NOMO-1 treated with dmso at 0.1 percent for 144 hours (cell line): ENCODE measurements at regions not wholly inside any gene's neighbourhood (a gene's known extent, or its start where the extent isn't known, plus 50 kb on each side); places are given as distances from the start of the nearest gene placed in this dataset.
"Not testable (repeated sequence)": the region's sequence is repeated elsewhere in the genome, so short reads cannot be mapped to it uniquely, and the experiment has no call there.

Experiments
- DNase-seq: peaks from one replicate; lab custom pipeline; 2025; ENCODE audit not compliant: unreplicated experiment; lab: John Stamatoyannopoulos, UW

DNA sequence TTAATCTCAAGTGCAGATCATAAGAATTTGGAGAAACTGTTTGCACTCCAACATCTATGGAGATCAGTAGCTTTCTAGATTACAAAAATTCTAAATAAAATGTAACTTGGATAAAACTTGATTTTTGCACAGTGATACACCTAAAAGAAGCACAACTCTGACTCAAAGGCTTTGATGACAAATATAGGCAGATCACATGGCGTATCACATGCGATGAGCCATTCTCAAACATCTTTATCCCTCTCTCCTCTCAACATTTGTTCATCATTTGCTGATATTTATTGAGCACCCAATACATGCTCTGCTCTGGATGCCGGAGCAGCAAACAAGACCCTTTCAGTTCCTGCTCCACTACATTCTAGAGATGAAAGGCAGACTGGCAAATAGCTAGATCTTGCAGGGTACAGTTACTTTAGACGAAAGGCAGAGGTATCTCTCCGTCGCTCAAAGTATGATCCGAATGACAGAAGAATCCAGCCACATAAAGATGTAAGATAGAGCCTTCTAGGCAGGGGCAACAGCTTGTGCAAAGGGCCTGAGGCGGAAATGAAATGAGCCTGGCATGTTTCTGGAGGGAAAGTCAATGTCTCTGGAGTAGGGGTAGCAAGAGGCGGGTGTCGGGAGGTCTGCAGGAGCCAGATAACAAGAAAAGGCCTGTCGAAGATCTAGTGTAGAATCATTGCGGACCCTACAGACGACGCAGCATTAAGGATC, 145.8 kb upstream of the ERRFI1 start:
- DNase-seq, result no peak

DNA sequence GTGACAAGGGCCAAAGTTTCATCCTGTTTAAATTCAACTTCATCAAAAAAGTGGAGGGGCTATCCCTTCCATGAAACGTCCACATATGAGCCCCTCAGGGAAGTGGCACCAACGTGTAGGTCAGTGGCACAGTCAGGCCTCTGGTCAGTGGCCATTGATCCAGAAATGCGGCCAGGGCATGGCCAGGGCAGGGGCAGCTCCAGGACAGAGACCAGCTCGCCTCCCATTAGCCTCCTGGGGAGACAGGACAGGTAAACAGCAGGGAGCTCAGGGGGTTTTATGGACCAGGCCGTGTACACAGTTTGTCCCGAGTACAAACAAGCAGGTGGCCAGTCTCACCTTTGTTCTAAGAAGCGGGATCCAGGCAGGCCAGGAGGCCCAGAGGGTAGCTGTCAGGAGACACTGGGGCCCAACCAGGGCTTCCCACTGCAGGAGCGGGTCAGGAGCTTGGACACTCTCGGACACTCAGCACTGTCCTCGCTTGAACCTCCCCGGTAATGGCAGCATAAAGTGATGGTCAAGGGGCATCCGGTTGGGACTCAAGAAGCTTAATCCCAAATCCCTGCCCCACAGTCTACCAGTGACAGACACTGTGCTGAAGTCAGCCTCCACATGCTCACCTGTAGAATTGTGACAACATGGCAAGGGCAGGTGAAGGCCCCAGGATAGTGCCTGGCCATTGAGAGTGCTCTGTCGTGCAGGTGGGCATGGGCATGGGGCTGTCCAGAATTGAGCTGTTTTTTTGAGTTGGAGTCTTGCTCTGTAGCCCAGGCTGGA, 144.1 kb upstream of the ERRFI1 start:
- DNase-seq, result no peak

DNA sequence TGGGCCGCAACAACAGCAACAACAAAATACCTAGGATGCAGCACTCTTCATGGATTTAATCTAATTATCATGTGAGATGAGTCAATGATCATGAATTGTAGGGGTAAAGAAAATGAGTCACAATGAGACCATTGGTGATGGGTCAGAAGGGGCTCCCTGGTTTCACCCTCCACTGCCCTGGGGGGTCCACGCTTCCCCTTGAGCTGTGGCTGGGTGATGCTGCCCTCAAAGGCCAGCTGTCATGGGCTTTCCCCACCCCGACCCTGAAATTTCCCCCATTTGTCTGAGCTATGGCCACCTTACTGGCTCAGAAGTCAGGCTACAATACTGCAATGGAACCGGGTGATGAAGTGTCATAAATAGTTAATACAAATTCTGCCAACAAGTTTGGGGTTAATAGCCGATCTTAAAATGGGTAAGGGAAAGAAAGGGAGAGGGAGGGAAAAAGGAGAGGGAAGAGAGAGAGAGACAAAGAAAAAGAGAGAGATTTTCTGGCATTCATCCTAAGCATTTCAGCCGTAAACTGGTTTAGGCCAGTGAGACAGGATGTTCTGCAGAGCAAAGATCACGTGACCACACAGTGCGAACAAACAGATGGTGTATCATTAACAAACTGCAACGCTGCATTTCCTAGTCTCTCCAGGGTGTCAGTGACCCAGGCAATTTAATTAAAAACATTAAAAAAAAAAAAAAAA, 143.4 kb upstream of the ERRFI1 start:
- DNase-seq, result no peak

DNA sequence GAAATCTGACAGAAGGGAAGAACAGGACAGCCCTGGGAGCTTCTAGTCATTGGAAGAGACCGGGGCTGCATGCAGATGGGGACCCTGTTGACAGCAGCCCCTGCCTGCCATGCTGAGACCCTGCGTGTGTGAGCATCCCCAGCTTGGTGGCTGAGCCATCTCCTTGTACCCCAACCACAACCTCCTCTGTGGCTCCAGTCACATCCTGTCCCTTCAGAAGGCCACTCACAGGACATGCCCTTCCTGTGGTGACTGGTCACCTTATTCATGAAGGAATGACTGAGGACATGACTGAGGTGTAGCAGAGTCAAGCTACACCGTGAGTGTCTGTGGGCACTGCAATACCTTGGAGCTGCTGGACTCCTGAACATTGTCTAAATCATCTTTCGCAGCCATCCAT, 141.8 kb upstream of the ERRFI1 start:
- DNase-seq, result no peak

DNA sequence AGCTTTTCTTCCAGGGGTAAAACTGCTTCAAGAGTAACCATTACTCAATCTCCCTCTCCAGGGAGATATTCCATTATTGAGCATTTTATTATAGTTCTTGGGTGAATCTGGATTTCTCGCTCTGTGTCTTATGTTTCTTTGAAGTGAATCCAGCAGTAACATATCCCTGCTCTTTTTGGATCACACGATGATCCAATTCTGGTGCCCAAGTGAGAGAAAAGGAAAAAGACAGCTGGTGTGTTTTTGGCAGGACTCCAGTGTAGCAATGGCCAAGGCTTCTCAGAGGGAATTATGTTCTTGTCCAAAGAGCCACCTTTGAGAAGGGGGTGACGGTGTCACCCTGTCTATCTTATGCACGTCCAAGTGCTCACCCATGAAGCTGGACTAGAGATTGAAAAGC, 140.3 kb upstream of the ERRFI1 start:
- no peak for DNase-seq

DNA sequence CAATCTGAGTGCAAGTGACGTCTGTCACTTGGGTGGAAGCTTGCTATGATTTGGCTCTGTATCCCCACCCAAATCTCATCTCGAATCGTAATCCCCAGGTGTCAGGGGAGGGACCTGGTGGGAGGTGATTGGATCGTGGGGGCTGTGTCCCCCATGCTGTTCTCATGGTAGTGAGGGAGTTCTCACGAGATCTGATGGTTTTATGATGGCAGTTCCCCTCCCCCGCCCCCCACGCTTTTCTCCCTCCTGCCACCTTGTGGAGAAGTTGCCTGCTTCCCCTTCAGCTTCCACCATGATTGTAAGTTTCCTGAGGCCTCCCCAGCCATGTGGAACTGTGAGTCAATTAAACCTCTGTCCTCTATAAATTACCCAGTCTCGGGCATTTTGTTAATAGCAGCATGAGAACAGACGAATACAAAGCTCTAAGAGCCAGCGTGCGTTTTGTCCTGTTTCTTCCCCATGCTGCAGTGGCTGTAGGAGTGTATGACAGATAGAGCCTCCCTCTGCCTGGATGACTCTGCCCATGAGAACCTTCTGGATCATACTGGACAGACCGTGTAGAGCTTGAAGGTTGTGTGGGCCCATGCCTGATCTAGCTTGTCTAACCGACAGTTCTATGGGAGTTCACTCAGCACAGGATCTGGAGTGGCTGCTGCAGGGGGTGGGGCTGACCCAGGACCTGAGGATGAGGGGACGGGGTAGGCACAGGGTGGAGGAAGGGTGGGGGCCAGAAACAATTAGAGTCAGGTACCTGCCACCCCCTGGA, 139.7 kb upstream of the ERRFI1 start:
- no peak for DNase-seq

DNA sequence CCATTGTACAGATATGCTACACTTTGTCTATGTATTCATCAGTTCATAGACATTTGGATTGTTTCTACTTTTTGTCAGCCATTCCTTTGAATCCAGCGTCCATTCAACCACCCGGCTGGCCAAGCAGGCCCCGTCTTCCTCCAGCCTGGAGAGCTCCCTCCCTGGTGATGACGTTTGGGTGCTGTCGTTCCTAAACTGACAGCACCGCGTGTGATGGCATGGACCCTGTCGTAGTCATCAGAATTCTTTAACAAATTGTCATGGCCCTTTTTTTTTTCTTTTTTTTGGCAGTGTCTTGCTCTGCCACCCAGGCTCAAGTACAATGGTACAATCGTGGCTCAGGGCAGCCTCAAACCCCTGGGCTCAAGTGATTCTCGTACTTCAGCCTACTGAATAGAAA, 138.6 kb upstream of the ERRFI1 start:
- DNase-seq, result no peak

DNA sequence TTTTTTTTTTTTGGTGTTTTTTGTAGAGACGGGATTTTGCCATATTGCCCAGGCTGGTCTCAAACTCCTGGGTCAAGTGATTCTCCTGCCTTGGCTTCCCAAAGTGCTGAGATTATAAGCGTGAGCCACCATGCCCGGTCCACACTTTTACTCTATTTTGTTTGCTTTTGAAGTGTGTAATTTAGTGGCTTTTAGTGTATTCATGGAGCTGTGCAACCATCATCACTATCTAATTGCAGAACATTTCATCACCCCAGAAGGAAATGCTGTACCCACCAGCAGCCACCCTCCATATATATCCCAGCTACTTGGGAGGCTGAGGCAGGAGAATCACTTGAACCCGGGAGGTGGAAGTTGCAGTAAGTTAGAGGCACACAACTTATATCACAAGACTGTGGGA, 136.9 kb upstream of the ERRFI1 start:
- DNase-seq, result no peak

DNA sequence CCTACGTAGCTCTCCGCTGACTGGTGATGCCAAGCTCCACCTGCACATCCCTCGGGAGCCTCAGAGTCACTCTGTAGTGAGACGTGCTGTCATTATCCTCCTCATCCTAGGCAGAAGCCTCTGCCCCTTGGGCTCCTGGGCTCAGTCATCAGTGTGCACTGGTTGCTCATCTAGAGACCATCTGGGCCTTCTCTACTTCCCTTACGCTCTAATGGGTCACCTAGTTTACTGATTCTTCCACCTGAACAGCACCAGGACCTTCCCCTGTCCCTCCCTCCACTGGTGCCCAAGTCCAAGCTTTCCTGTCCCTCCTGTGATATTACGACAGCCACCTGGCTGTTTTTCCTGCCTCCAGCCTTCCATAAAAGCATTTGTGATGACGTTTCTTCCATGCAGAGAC, 136.1 kb upstream of the ERRFI1 start:
- no peak for DNase-seq

DNA sequence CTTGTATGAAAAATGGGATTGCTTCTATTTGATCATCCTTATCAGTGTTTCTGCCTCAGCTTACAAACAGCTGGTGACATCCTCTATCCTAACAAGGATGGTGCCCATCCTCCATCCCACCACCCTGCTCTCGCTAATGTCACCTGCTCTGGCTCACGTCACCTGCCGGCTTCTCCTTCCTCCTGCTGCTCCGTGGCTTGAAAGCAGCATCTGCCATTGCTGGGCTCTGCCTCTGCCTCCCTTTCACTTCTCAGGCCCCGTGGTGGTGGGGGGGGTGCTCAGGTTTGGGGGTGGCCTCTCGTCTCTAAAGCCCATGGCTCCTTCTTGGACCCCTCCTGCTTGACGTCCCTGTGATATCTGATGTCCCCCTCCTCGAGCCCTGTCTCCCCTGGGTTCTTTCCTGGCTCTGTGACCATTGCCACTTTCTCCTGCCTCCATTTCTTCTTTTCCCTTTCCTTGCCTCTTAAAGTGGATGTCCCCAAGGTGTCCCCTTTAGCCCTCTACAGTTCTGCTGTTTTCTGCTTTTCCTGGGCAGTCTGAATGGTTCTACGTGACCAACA, 135.5 kb upstream of the ERRFI1 start:
- DNase-seq, result peak; percentile 87

DNA sequence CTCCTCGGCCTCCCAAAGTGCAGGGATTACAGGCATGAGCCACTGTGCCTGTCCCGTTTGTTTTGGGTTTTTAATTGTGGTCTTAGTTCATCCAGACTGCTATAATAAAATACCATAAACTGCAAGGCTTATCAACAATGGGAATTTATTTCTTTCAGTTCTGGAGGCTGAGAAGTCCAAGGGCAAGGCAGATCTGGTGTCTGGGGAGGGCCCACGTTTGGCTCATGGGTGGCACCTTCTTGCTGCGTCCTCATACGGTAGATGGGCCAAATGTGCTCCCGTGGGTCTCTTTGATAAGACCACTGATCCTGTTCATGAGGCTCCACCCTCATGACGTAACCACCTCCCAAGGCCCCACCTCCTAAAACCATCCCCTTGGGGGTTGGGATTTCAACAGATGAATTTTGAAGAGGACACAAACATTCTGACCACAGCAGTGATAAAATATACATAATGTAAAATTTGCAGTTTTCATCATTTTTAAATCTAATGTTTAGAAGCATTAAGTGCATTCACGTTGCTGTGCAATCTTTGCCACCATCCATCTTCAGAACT, 133.4 kb upstream of the ERRFI1 start:
- DNase-seq, result no peak

DNA sequence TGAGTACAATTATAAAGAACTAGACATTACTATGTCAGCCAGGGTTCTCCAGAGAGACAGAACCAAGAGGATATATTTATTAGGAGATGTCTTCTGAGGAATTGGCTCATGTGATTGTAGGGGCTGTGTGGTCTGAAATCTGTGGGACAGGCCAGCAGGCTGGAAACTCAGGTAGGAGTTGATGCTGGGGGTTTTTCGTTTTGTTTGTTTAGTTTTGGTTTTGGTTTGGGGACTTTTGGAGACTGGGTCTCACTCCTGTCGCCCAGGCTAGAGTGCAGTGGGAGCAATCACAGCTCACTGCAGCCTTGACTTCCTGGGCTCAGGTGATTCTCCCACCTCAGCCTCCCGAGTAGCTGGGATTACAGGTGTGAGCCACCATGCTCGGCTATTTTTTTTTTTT, 132.9 kb upstream of the ERRFI1 start:
- DNase-seq, result no peak

DNA sequence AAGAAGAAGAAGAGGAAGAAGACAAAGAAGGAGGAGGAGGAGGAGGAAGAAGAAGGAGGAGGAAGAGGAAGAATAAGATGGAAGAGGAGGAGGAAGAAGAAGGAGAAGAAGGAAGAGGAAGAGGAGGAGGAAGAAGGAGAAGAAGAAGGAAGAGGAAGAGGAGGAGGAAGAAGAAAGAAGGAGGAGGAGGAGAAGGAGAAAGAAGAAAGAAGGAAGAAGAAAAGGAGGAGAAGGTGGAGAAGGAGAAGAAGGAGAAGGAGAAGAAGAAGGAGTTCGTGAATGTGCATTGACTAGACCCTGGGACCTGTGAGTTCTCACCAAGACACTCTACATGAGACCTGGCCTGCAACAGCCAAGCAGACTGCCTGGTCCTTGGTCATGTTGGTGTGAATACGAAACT, 131.7 kb upstream of the ERRFI1 start:
- no peak for DNase-seq

DNA sequence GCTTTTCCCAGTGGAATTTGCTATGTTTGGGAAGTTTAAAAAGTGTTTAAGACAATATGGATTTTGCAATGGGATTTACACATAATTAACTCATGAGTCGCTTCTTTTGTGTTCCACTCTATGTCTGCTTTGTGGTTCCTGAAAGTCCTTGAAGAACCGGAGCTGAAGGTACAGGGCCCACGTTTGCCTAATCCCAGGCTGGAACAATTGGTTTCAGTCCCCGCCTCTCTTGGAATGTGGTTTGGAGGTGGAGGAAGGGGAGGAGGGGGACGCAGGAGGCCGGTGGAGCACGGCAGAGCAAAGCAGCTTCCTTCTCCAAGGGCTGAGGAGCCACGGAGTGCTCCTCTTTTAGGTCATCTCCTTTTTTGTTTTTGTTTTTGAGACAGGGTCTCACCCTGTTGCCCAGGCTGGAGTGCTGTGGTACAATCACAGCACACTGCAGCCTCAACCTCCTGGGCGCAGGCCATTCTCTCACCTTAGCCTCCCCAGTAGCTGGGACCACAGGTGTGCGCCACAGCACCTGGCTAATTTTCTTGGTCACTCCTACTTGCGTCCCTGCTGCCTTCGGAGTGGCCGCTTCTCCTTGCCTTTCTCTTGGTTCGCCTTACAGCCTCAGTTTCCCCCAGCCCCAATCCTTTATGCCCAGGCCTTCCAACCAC, 129.5 kb upstream of the ERRFI1 start:
- no peak for DNase-seq

DNA sequence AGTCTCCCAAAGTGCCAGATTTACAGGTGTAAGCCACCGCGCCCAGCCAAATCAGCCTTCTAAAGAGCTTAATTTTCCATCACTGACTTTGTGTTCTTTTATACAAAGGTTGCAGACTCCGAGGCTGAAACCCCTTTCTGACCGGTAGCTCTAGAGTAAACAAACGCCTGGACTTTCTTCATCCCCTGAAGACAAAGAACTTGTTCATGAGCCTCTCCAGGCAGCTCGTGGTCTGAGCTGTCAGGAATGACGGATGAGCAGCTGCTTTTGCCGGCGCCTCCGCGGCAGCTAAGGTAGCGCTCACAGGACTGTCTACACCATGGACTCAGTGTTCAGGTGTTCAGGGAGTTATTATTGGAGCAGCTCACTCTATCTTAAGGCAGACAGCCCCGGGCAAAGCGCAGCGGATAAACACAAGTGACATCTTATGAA, 128.5 kb upstream of the ERRFI1 start:
- DNase-seq, result no peak

DNA sequence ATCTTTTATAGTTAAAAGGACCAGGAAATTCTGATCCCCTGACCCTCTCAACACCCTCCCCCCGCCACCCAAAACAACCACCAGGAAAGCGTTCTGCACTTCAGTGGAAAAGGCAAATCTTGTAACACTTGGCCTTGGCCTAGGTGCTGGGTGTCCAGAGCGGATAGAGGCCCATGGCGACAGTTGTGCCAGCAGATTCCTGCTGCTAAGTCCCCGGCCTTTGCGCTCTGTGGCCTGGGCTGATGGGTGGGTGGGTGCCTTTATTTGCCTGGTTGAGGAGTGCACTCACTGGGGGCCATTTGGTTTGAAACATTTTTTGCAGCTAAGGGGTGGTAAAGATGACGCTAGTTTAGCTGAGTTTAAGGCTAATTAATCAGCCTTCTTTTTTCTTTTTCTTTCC, 127.9 kb upstream of the ERRFI1 start:
- DNase-seq, result no peak

DNA sequence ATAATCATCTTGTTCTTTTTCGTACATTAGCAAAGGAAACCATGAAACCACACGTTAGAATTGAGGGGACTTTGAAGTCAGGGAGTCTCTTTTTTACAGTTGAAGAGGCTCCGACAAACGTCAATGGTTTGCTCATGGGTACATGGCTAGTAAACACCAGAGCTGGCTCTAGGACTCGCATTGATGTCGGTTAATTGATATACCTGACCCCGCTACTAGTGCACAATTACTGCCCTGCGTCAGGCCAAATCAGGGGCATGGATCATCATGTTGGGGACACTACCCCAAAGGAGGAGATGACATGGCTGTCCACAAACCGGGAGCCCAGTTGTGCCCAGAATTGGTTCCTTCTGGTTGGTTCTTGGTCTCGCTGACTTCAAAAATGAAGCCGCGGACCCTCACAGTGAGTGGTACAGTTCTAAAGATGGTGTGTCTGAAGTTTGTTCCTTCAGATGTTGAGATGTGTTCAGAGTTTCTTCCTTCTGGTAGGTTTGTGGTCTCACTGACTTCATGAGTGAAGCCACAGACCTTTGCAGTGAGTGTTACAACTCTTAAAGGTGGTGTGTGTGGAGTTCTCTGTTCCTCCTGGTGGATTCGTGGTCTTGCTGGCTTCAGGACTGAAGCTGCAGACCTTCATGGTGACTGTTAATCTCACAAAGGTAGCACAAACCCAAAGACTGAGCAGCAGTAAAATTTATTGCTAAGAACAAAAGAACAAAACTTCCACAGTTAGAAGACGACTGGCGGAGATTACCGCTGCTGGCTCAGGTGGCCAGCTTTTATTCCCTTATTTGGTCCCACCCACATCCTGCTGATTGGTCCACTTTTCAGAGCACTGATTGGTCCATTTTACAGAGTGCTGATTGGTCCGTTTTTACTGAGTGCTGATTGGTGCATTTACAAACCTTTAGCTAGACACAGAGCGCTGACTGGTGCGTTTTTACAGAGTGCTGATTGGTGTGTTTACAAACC, 126.9 kb upstream of the ERRFI1 start:
- no peak for DNase-seq

DNA sequence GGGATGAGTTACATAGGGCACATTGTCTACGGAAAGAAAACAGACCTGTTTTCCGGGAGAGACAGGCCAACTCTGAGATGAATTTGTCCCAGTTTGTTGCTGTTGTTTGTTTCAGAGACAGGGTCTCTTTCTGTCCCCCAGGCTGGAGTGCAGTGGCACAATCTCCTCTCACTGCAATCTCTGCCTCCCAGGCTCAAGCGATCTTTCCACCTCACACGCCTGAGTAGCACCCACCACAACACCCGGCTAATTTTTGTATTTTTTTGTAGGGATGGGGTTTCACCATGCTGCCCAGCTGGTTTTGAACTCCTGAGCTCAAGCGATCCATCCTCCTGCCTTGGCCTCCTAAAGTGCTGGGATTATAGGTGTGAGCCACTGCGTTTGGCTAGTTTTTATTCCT, 125.5 kb upstream of the ERRFI1 start:
- DNase-seq, result no peak

DNA sequence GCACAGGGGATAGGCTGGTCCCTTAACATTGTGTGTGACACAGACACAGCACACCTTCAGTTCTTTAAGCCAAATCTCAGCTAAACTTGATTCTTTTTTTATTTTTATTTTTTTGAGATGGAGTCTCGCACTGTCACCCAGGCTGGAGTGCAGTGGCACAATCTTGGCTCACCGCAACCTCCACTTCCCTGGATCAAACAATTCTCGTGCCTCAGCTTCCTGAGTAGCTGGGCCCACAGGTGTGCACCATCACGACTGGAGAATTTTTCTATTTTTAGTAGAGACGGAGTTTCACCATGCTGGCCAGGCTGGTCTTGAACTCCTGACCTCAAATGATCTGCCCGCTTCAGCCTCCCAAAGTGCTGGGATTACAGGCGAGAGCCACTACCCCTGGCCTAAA, 123.6 kb upstream of the ERRFI1 start:
- not testable (repeated sequence) for DNase-seq
